Astrocyte of the spinal cord (primary cell): ENCODE measurements at regions not wholly inside any gene's neighbourhood (a gene's known extent, or its start where the extent isn't known, plus 50 kb on each side); places are given as distances from the start of the nearest gene placed in this dataset.
A peak's percentile ranks its signal among the peaks of the same experiment; 100 is the strongest.
"Not testable (repeated sequence)": the region's sequence is repeated elsewhere in the genome, so short reads cannot be mapped to it uniquely, and the experiment has no call there.

Experiments
- DNase-seq: peaks from one replicate; pipeline ENCODE4 v3.0.0; 2011; ENCODE audit warnings: low read depth, low spot score
- H3K4me3 ChIP-seq: 2 replicates; pipeline ENCODE4 v1.5.1; 2011; ENCODE audit warnings: low read depth, mild to moderate bottlenecking, low read length, moderate library complexity
- CTCF ChIP-seq: IDR thresholded peaks from 2 replicates; pipeline ENCODE4 v1.5.1; 2012; ENCODE audit warnings: low read depth, mild to moderate bottlenecking, low read length, inconsistent platforms
- in situ Hi-C: cut with HindIII; loops from 2 replicates; pipeline ENCODE4 v1.10.0; 2017; ENCODE audit warnings: low sequenced_read_pairs

DNA sequence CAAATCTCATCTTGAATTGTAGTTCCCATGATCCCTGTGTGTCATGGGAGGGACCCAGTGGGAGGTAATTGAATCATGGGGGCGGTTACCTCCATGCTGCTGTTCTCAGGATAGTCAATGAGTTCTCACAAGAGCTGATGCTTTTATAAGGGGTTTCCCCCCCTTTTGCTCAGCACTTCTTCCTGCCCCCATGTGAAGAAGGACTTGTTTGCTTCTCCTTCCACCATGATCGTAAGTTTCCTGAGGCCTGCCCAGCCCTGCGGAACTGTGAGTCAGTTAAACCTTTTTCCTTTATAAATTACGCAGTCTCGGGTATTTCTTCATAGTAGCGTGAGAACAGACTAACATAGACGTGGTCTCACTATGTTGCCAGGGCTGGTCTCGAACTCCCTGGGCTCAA, 56.1 kb upstream of the EIF5 start:
- in situ Hi-C loops, result no loop called here
- TF ChIP-seq CTCF, result no peak
- no peak overlapping the region for H3K4me3 ChIP-seq
- no peak for DNase-seq

GRCh38 chr14:103279142-103280025, 54.7 kb upstream of the EIF5 start:
- no peak for DNase-seq
- no peak for TF ChIP-seq CTCF
- in situ Hi-C loops, result no loop called here
- H3K4me3 ChIP-seq, result no peak overlapping the region

DNA sequence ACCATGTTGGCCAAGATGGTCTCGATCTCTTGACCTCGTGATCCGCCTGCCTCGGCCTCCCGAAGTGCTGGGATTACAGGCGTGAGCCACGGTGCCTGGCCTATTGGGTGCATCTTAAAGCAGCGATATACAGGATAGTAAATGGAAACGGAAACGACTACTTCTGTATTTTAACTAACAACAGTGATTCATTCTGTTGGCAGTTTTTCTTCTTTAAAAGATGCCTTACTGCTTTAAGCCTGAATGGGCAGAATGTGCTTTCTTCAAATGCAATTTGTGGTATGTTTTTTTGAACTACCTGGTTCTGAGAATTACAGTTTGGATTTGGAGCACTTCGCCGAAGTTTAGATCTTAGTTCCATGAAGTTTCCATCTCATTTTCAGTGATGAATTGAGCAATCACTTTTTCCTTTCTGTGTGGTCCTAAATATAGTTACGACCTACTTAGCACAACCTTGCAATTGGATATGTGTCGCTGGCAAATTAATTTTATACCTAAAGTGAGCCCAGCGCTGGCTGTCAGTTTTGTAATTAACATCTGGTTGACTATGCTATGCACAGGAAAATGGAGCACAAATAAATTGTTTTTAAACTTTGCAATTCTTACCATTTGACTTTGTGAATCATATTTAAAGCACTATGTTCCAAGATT, 53.6 kb upstream of the EIF5 start:
- H3K4me3 ChIP-seq, result no peak overlapping the region
- in situ Hi-C loops, result no loop called here
- TF ChIP-seq CTCF, result no peak
- DNase-seq, result no peak

GRCh38 chr14:103281496-103282231, 52.4 kb upstream of the EIF5 start:
- no peak overlapping the region for H3K4me3 ChIP-seq
- in situ Hi-C loops, result no loop called here
- TF ChIP-seq CTCF, result peak; percentile 42
- DNase-seq, result peak; percentile 14

GRCh38 chr14:103282309-103282708, 51.7 kb upstream of the EIF5 start:
- H3K4me3 ChIP-seq, DNase-seq, in situ Hi-C loops: not testable (repeated sequence)

- in situ Hi-C loops, result no loop called here
- DNase-seq, result no peak
- TF ChIP-seq CTCF, result no peak
- no peak overlapping the region for H3K4me3 ChIP-seq
These were observed 51.1 kb upstream of the EIF5 start for GRCh38 chr14:103282932-103283331.

DNA sequence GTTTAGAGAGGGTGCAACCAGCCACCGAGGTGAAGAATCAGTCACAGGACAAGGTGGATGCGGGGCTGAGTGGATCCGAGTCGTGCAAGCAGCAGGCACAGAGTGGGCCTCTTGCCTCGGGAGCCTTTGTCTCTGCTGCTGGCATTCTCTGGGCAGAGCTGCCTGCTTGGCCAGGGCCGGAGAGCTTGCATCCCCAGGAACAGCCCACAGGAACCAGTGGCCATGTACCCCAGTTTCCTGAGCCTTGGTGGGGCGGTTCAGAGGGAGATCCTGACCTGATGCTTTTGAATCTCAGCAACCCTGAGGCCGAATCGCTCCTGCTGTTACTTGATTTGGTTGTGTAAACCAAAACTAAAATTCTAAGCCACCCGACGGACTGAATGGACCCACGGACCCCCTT, 50.1 kb upstream of the EIF5 start:
- no peak overlapping the region for H3K4me3 ChIP-seq
- no peak for TF ChIP-seq CTCF
- in situ Hi-C loops, result no loop called here
- no peak for DNase-seq
